Astrocyte (in vitro differentiated cells and primary cell): ENCODE measurements at regions not wholly inside any gene's neighbourhood (a gene's known extent, or its start where the extent isn't known, plus 50 kb on each side); places are given as distances from the start of the nearest gene placed in this dataset.

ENCODE experiments used
- DNase-seq: peaks from one replicate; pipeline ENCODE4 v3.0.0-alpha.2; 2010; ENCODE audit warnings: low read depth
- FAIRE-seq: peaks from 2 replicates; lab custom pipeline; 2011; peaks lifted over from hg19 to GRCh38; lab: Jason Lieb, UNC
- H2AFZ ChIP-seq: 2 replicates; pipeline ENCODE4 v1.6.0; 2012; ENCODE audit warnings: low read depth, low read length, inconsistent platforms
- H3K27ac ChIP-seq: 2 replicates; pipeline ENCODE4 v1.5.1; 2011; ENCODE audit warnings: low read depth, low read length, inconsistent platforms
- H3K27me3 ChIP-seq: 2 replicates; pipeline ENCODE4 v1.6.0; 2011; ENCODE audit warnings: low read length, inconsistent platforms; ENCODE audit not compliant: insufficient read depth
- H3K36me3 ChIP-seq: 2 replicates; pipeline ENCODE4 v1.5.1; 2011; ENCODE audit warnings: low read length, inconsistent platforms; ENCODE audit not compliant: insufficient read depth
- H3K4me1 ChIP-seq: 2 replicates; pipeline ENCODE4 v1.5.1; 2011; ENCODE audit warnings: low read length, inconsistent platforms; ENCODE audit not compliant: insufficient read depth
- H3K4me2 ChIP-seq: 2 replicates; pipeline ENCODE4 v1.6.0; 2012; ENCODE audit warnings: low read length, inconsistent platforms
- H3K4me3 ChIP-seq: 2 replicates; pipeline ENCODE4 v1.5.1; 2011; ENCODE audit warnings: low read depth, mild to moderate bottlenecking, low read length, inconsistent platforms; ENCODE audit not compliant: insufficient read depth
- H3K79me2 ChIP-seq: 2 replicates; pipeline ENCODE4 v1.6.0; 2012; ENCODE audit warnings: mild to moderate bottlenecking, low read length, inconsistent platforms; ENCODE audit not compliant: insufficient read depth
- H3K9ac ChIP-seq: 2 replicates; pipeline ENCODE4 v1.6.0; 2012; ENCODE audit warnings: mild to moderate bottlenecking, low read length, inconsistent platforms
- H3K9me3 ChIP-seq: 2 replicates; pipeline ENCODE4 v1.5.1; 2012; ENCODE audit warnings: low read depth, mild to moderate bottlenecking, low read length, inconsistent platforms; ENCODE audit not compliant: insufficient read depth
- H4K20me1 ChIP-seq: 2 replicates; pipeline ENCODE4 v1.6.0; 2012; ENCODE audit warnings: low read length, inconsistent platforms; ENCODE audit not compliant: insufficient read depth
- H3K27ac Mint-ChIP-seq: one replicate; pipeline ENCODE4 v1.8.0; 2021; ENCODE audit warnings: mild to moderate bottlenecking, mixed read lengths; ENCODE audit not compliant: unreplicated experiment
- H3K27me3 Mint-ChIP-seq: one replicate; pipeline ENCODE4 v1.8.0; 2021; ENCODE audit warnings: low read depth, mixed read lengths; ENCODE audit not compliant: unreplicated experiment
- H3K36me3 Mint-ChIP-seq: one replicate; pipeline ENCODE4 v1.8.0; 2021; ENCODE audit warnings: low read depth, mixed read lengths; ENCODE audit not compliant: unreplicated experiment
- H3K4me1 Mint-ChIP-seq: one replicate; pipeline ENCODE4 v1.8.0; 2021; ENCODE audit warnings: low read depth, mixed read lengths; ENCODE audit not compliant: unreplicated experiment
- H3K4me3 Mint-ChIP-seq: one replicate; pipeline ENCODE4 v1.8.0; 2021; ENCODE audit warnings: mild to moderate bottlenecking, moderate library complexity, mixed read lengths; ENCODE audit not compliant: unreplicated experiment
- H3K9me3 Mint-ChIP-seq: one replicate; pipeline ENCODE4 v1.8.0; 2021; ENCODE audit warnings: mild to moderate bottlenecking, mixed read lengths; ENCODE audit not compliant: unreplicated experiment
- CTCF ChIP-seq: IDR thresholded peaks from 2 replicates; pipeline ENCODE4 v1.5.1; 2011; ENCODE audit warnings: low read depth, mild to moderate bottlenecking, inconsistent platforms, low read length, moderate library complexity; ENCODE audit not compliant: insufficient read depth
- EZH2 ChIP-seq: IDR thresholded peaks from 2 replicates; pipeline ENCODE4 v1.6.1; 2012; ENCODE audit warnings: mild to moderate bottlenecking, low read length, inconsistent platforms; ENCODE audit not compliant: insufficient read depth

DNA sequence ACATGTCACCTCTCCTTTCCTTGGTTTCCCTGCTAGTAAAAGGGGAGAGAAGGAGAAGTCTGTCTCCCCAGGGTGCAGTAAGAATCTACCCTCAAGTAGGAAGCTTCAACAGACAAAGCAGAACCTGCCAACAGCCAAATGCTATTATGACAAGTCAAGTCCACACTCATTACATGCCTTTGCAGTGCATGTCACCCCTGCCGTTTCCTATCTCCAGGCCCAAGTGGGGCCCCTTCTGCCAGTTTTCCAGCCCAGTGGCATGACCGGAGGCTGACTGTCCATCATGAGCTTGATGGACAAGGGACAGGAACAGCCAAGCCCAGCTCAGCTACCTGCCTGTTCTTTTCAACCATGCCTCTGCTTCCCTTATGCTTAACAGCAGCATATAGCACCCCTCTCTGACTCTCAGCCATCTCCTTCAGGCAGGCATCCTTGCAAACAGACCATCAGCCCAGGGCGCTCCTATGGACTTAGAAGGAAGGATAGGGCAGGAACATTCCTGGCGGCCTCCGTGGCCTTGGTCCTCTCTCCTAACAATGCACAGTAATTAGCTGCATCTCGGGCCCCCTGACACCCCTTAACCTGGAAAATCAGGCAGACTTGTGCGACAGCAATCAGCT, 107.2 kb upstream of the RAD23B start:
- no peaks in the 10 kb centered on the region for H3K9me3 ChIP-seq
- no peak overlapping the region for H3K4me2 ChIP-seq
- no peak overlapping the region for H3K27ac ChIP-seq

DNA sequence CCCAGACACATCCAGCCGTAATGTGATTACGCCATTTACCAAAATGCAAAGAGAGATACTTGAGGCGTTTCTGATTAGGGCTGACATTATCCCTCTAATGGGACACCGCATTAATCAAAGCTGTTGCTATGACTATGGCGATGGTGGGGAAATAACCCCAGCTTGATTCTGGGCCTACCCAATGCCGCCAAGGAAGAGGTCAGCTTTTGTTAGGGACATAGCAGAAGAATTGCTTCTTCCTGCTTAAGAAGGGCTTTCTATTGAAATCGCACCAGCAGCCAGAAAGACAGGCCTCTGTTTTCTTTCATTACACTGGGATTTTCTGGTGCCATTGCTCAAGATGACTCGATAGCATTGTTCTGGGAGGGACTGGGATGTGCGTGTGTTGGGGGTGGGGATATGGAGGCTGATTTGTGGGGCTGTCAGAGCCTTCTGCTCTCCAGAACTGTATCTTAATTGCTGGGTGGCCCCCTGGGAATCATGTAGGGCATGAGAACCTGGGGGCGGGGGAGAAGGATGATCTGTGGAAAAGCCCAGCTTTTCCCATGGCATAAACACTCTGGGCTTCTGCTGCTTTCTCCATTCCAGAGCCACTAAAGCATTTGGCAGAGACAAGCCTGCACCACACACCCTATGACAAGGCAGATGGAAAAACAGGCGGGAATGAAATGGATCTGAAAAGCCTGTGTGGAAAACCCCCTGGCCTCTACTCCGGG, 106.5 kb upstream of the RAD23B start:
- Histone ChIP-seq H3K9me3 (no peaks in the 10 kb centered on the region), H2AFZ (no peak overlapping the region), H3K9ac (no peak overlapping the region), H3K4me1 (no peaks in the 10 kb centered on the region), H3K79me2 (no peaks in the 10 kb centered on the region), H3K4me2 (no peak overlapping the region), H3K27me3 (no peaks in the 10 kb centered on the region), H3K27ac (no peak overlapping the region), H3K36me3 (no peaks in the 10 kb centered on the region), H4K20me1 (no peaks in the 10 kb centered on the region), H3K4me3 (no peak overlapping the region)
- peaks cover 11% of the 10 kb centered on the region for H3K9me3 Mint-ChIP-seq
- DNase-seq: no peak
- H3K36me3 Mint-ChIP-seq: peaks cover 1% of the 10 kb centered on the region
- TF ChIP-seq EZH2 (no peak), CTCF (no peak)
- H3K4me3 Mint-ChIP-seq: no peak overlapping the region
- no peak for FAIRE-seq
- H3K4me1 Mint-ChIP-seq: peaks cover 44% of the 10 kb centered on the region
- no peaks in the 10 kb centered on the region for H3K27me3 Mint-ChIP-seq
- H3K27ac Mint-ChIP-seq: peak overlapping the region; percentile 68

More for the DNA sequence above, 107.2 kb upstream of the RAD23B start:
- TF ChIP-seq CTCF (no peak), EZH2 (no peak)
- no peaks in the 10 kb centered on the region for H3K27me3 ChIP-seq
- peak overlapping the region; percentile 26 for H3K27ac Mint-ChIP-seq
- H3K36me3 Mint-ChIP-seq: no peaks in the 10 kb centered on the region
- no peak for DNase-seq
- H3K9ac ChIP-seq: no peak overlapping the region
- H3K9me3 Mint-ChIP-seq: peaks cover 4% of the 10 kb centered on the region
- H3K4me3 Mint-ChIP-seq: peak overlapping the region; percentile 14
- H3K4me1 Mint-ChIP-seq: peaks cover 44% of the 10 kb centered on the region
- H3K36me3 ChIP-seq: no peaks in the 10 kb centered on the region
- no peak for FAIRE-seq
- H3K79me2 ChIP-seq: no peaks in the 10 kb centered on the region
- H2AFZ ChIP-seq: no peak overlapping the region
- no peaks in the 10 kb centered on the region for H3K27me3 Mint-ChIP-seq
- no peaks in the 10 kb centered on the region for H3K4me1 ChIP-seq
- no peaks in the 10 kb centered on the region for H4K20me1 ChIP-seq
- no peak overlapping the region for H3K4me3 ChIP-seq
